Ectodermal cell (in vitro differentiated cells): ENCODE measurements at regions not wholly inside any gene's neighbourhood (a gene's known extent, or its start where the extent isn't known, plus 50 kb on each side); places are given as distances from the start of the nearest gene placed in this dataset.

Source experiments
- H3K27ac ChIP-seq: 2 replicates; pipeline ENCODE4 v1.7.0; 2013; ENCODE audit warnings: mild to moderate bottlenecking, low read depth, low read length; ENCODE audit not compliant: insufficient read depth, poor library complexity, severe bottlenecking
- H3K27me3 ChIP-seq: 2 replicates; pipeline ENCODE4 v1.7.0; 2013; ENCODE audit warnings: mild to moderate bottlenecking, low read length; ENCODE audit not compliant: insufficient read depth, control insufficient read depth, poor library complexity, severe bottlenecking
- H3K36me3 ChIP-seq: one replicate; pipeline ENCODE4 v1.7.0; 2013; ENCODE audit warnings: low read length; ENCODE audit not compliant: control insufficient read depth, insufficient read depth
- H3K4me1 ChIP-seq: one replicate; pipeline ENCODE4 v1.7.0; 2013; ENCODE audit warnings: low read length; ENCODE audit not compliant: control insufficient read depth, insufficient read depth
- H3K4me3 ChIP-seq: 2 replicates; pipeline ENCODE4 v1.7.0; 2013; ENCODE audit warnings: low read depth, low read length, control low read depth; ENCODE audit not compliant: insufficient read depth
- H3K9me3 ChIP-seq: 2 replicates; pipeline ENCODE4 v1.7.0; 2013; ENCODE audit warnings: mild to moderate bottlenecking, low read length, moderate library complexity; ENCODE audit not compliant: control insufficient read depth
- WGBS, 2 experiments: methylation state at CpG; one replicate each; pipeline ENCODE4 v1.1.7; 2013; ENCODE audit warnings: missing lambda C conversion rate in 2 of 2; 5-methylcytosine and 5-hydroxymethylcytosine counted together

GRCh38 chr1:112788054-112788453 is 72.9 kb upstream of the PPM1J start:
- Histone ChIP-seq H3K27me3 (no peaks in the 10 kb centered on the region), H3K4me1 (no peaks in the 10 kb centered on the region), H3K9me3 (no peaks in the 10 kb centered on the region), H3K36me3 (no peaks in the 10 kb centered on the region), H3K4me3 (no peak overlapping the region), H3K27ac (no peak overlapping the region)
- 93 to 98% methylated on average over 2 of the region's 2 CpGs for WGBS, 2 experiments

- no peak overlapping the region for H3K4me3 ChIP-seq
- H3K27me3 ChIP-seq, result no peaks in the 10 kb centered on the region
- no peaks in the 10 kb centered on the region for H3K36me3 ChIP-seq
- peaks cover 4% of the 10 kb centered on the region for H3K4me1 ChIP-seq
- no peaks in the 10 kb centered on the region for H3K9me3 ChIP-seq
- no peak overlapping the region for H3K27ac ChIP-seq
Observed at GRCh38 chr1:112783059-112783458, 67.9 kb upstream of the PPM1J start.

- Histone ChIP-seq H3K4me3 (no peak overlapping the region), H3K9me3 (no peaks in the 10 kb centered on the region), H3K27me3 (no peaks in the 10 kb centered on the region), H3K27ac (no peak overlapping the region), H3K36me3 (no peaks in the 10 kb centered on the region), H3K4me1 (peaks cover 4% of the 10 kb centered on the region)
- 92 to 96% methylated on average over 12 of the region's 12 CpGs for WGBS, 2 experiments
Observed at GRCh38 chr1:112779665-112780526, 64.8 kb upstream of the PPM1J start.

- 100% methylated on average over 1 of the region's 1 CpG for WGBS, 2 experiments
- H3K4me1 ChIP-seq, result peaks cover 4% of the 10 kb centered on the region
Observed at GRCh38 chr1:112778137-112778536, 63.0 kb upstream of the PPM1J start.

GRCh38 chr1:112776688-112777087 is 61.6 kb upstream of the PPM1J start:
- Histone ChIP-seq H3K27ac (no peak overlapping the region), H3K9me3 (no peaks in the 10 kb centered on the region), H3K27me3 (no peaks in the 10 kb centered on the region), H3K4me3 (no peak overlapping the region), H3K4me1 (peaks cover 4% of the 10 kb centered on the region), H3K36me3 (no peaks in the 10 kb centered on the region)
- WGBS, 2 experiments, result 69 to 75% methylated on average over 3 of the region's 3 CpGs

More at GRCh38 chr1:112778137-112778536, 63.0 kb upstream of the PPM1J start:
- Histone ChIP-seq H3K36me3 (no peaks in the 10 kb centered on the region), H3K27me3 (no peaks in the 10 kb centered on the region), H3K9me3 (no peaks in the 10 kb centered on the region), H3K4me3 (no peak overlapping the region), H3K27ac (no peak overlapping the region)

- no peaks in the 10 kb centered on the region for H3K36me3 ChIP-seq
- H3K9me3 ChIP-seq, result no peaks in the 10 kb centered on the region
- H3K4me1 ChIP-seq, result no peaks in the 10 kb centered on the region
- 93 to 97% methylated on average over 4 of the region's 4 CpGs for WGBS, 2 experiments
- H3K27ac ChIP-seq, result no peak overlapping the region
- no peaks in the 10 kb centered on the region for H3K27me3 ChIP-seq
- H3K4me3 ChIP-seq, result no peak overlapping the region
Observed at GRCh38 chr1:112772781-112773180, 57.6 kb upstream of the PPM1J start.

- no peak overlapping the region for H3K4me3 ChIP-seq
- WGBS, 2 experiments, result 76 to 84% methylated on average over 4 of the region's 4 CpGs
- no peak overlapping the region for H3K27ac ChIP-seq
- no peaks in the 10 kb centered on the region for H3K36me3 ChIP-seq
- H3K9me3 ChIP-seq, result no peaks in the 10 kb centered on the region
- no peaks in the 10 kb centered on the region for H3K4me1 ChIP-seq
- no peaks in the 10 kb centered on the region for H3K27me3 ChIP-seq
Observed at GRCh38 chr1:112770724-112771123, 55.6 kb upstream of the PPM1J start.

- 70 to 76% methylated on average over 4 of the region's 4 CpGs for WGBS, 2 experiments
- Histone ChIP-seq H3K27me3 (no peaks in the 10 kb centered on the region), H3K4me1 (no peaks in the 10 kb centered on the region), H3K4me3 (no peak overlapping the region), H3K27ac (no peak overlapping the region), H3K9me3 (no peaks in the 10 kb centered on the region), H3K36me3 (no peaks in the 10 kb centered on the region)
Observed at GRCh38 chr1:112769611-112770010, 54.5 kb upstream of the PPM1J start.

GRCh38 chr1:112767646-112768045 is 52.5 kb upstream of the PPM1J start:
- Histone ChIP-seq H3K36me3 (no peaks in the 10 kb centered on the region), H3K27me3 (no peaks in the 10 kb centered on the region), H3K4me3 (no peak overlapping the region), H3K27ac (no peak overlapping the region), H3K9me3 (no peaks in the 10 kb centered on the region), H3K4me1 (peaks cover 5% of the 10 kb centered on the region)
- 89 to 94% methylated on average over 3 of the region's 3 CpGs for WGBS, 2 experiments
